GM19238 (cell line): ENCODE measurements at regions not wholly inside any gene's neighbourhood (a gene's known extent, or its start where the extent isn't known, plus 50 kb on each side); places are given as distances from the start of the nearest gene placed in this dataset.

ENCODE experiments used
- DNase-seq: peaks from one replicate; pipeline ENCODE4 v3.0.0; 2011; ENCODE audit warnings: low spot score; ENCODE audit not compliant: insufficient read length

DNA sequence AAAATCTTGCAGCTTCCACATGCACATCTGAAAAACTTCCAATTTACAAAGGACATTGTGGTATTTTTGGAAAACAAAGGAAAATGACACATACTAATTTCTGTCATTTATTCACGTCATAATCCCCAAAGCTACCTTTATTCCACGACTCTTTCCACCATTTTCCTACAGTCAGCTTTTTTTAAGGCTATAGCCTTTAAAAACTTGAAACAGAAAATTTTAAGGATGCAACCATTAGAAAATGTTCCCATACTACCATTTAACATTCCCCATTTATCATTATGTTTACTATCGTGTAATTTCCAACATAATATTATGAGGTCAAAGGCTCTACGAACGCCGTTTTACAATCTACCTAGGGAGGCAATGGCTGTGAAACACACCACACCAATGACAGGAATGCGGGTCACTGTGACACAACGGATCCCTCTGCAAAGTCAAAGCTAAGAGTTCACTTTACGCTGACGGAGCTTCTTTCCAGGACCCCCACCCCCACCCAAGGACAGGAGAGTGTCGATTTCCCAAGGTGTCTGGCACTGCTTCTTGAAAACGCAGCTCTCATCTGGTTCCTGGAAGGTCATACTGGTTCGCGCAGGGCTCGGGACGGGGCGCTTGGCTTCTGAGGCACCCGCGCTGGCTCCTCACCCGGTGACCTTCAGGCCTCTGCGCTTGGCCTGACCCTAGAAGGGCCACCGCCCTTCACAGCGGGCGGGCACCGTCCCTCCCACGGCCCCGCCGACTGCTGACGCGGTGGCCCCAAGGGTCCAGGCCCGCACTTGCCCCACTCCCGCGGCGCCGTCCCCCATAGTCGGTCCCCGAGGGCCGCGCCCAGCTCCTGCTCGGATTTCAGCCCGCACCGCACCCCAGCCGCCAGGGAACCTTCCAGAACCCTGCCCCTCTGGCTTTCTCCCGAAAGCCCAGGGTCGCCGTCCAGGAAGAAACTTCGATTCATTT is 50.5 kb upstream of the ATF3 start:
- peak; percentile 42 for DNase-seq

DNA sequence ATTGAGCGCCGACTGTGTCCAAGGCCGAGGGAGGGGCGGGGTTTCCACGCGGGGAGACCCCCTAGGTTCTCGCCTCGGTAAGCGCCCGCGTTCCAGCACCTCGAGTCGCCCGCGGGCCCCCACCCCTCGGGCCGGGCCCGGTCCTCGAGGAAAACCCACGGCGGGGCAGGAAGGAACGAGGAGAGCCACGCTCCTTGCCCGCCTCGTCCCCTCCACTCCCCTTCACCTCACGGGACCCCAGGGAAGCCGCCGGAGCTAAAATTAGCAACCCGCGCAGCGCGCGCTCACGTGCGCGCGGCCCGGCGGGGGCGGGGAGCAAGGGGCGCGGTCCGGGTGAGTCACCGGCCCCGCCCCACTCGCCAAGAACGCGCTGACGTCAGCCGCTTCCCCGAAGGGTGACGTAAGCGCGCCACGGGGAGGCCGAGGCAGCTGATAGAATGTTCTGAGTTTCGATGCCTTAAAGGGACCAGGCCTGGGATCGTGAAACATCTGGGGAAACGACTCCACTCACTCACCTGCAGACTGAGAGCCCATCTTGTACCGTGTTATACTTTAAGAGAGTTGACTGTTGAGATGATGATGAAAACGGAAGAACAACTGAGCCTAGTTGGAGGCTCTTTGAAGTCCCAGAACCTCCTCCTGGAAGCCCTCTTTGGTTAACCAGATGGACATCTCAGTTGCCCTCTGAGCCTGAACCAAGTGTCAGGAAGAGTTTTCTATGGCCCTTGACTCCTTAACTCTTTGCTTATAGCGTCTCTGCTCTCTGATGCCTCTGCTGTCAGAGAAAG is 49.7 kb upstream of the ATF3 start:
- DNase-seq = peak; percentile 84
